Thoracic aorta (tissue), 2 donors: ENCODE measurements at regions not wholly inside any gene's neighbourhood (a gene's known extent, or its start where the extent isn't known, plus 50 kb on each side); places are given as distances from the start of the nearest gene placed in this dataset.

ENCODE experiments used
- ATAC-seq: fragments of 150-250 bp; one replicate; pipeline ENCODE4 v1.8.0; 2017; ENCODE audit warnings: low read depth; ENCODE audit not compliant: insufficient number of reproducible peaks, low FRiP score
- DNase-seq: peaks from one replicate; pipeline ENCODE4 v3.0.0-alpha.2; 2020; ENCODE audit warnings: low spot score
- H3K27ac ChIP-seq, 2 donors: fragments of 200-600 bp; sonication (generic); 1 replicate in 1 of 2; 2 replicates in 1 of 2; pipeline ENCODE4 v1.5.1; 2016; ENCODE audit warnings: mild to moderate bottlenecking in 2 of 2, moderate library complexity in 2 of 2
- H3K27me3 ChIP-seq: fragments of 200-600 bp; sonication (generic); replicated peaks from 2 replicates; pipeline ENCODE4 v1.6.0; 2016; ENCODE audit warnings: mild to moderate bottlenecking; ENCODE audit not compliant: insufficient read depth
- H3K36me3 ChIP-seq: fragments of 200-600 bp; sonication (generic); one replicate; pipeline ENCODE4 v1.5.1; 2016
- H3K4me1 ChIP-seq, 2 donors: fragments of 200-600 bp; sonication (generic); 1 replicate in 1 of 2; 2 replicates in 1 of 2; pipeline versions ENCODE4 v1.5.1 to v1.6.0; 2016; ENCODE audit warnings: low read depth in 2 of 2, mild to moderate bottlenecking in 1 of 2; ENCODE audit not compliant: control insufficient read depth in 1 of 2
- H3K4me3 ChIP-seq: fragments of 200-600 bp; sonication (generic); 2 replicates; pipeline ENCODE4 v1.5.1; 2016; ENCODE audit warnings: mild to moderate bottlenecking
- H3K9me3 ChIP-seq: fragments of 200-600 bp; sonication (generic); 2 replicates; pipeline ENCODE4 v1.5.1; 2016
- CTCF ChIP-seq: fragments of 200-600 bp; sonication (generic); IDR thresholded peaks from one replicate; pipeline ENCODE4 v1.5.1; 2019; ENCODE audit warnings: antibody characterized with exemption

- Histone ChIP-seq H3K27ac (no peak overlapping the region), H3K4me3 (no peak overlapping the region), H3K27me3 (no peaks in the 10 kb centered on the region), H3K36me3 (no peaks in the 10 kb centered on the region), H3K4me1 (no peaks in the 10 kb centered on the region), H3K9me3 (no peaks in the 10 kb centered on the region)
- ATAC-seq: no peak
- no peak for TF ChIP-seq CTCF
- no peak for DNase-seq
Measured at GRCh38 chr4:174131901-174132300, 151.6 kb downstream of the FBXO8 start.

- Histone ChIP-seq H3K9me3 (no peaks in the 10 kb centered on the region), H3K4me3 (no peak overlapping the region), H3K36me3 (no peaks in the 10 kb centered on the region), H3K27ac (no peak overlapping the region), H3K4me1 (peaks cover 4 to 6% of the 10 kb centered on the region in 2 donors), H3K27me3 (no peaks in the 10 kb centered on the region)
- no peak for ATAC-seq
- DNase-seq: no peak
- TF ChIP-seq CTCF: no peak
Measured at GRCh38 chr4:174122705-174123104, 160.8 kb downstream of the FBXO8 start.

GRCh38 chr4:174120446-174121295 is 162.8 kb downstream of the FBXO8 start:
- Histone ChIP-seq H3K4me1 (peaks cover 4 to 6% of the 10 kb centered on the region in 2 donors), H3K4me3 (peak overlapping the region; percentile 65), H3K36me3 (no peaks in the 10 kb centered on the region), H3K27ac (no peak overlapping the region), H3K9me3 (no peaks in the 10 kb centered on the region), H3K27me3 (no peaks in the 10 kb centered on the region)
- peak; percentile 17 for DNase-seq
- TF ChIP-seq CTCF: peak; percentile 65
- peak; percentile 83 for ATAC-seq

- TF ChIP-seq CTCF: no peak
- H3K9me3 ChIP-seq: no peaks in the 10 kb centered on the region
- no peaks in the 10 kb centered on the region for H3K27me3 ChIP-seq
- peaks cover 4 to 6% of the 10 kb centered on the region in 2 donors for H3K4me1 ChIP-seq
- no peak overlapping the region for H3K27ac ChIP-seq
- no peaks in the 10 kb centered on the region for H3K36me3 ChIP-seq
- H3K4me3 ChIP-seq: peak overlapping the region; percentile 65
- ATAC-seq: no peak
- DNase-seq: no peak
Measured at GRCh38 chr4:174119830-174120229, 163.6 kb downstream of the FBXO8 start.

GRCh38 chr4:174119051-174119450 is 164.4 kb downstream of the FBXO8 start:
- Histone ChIP-seq H3K27me3 (no peaks in the 10 kb centered on the region), H3K36me3 (no peaks in the 10 kb centered on the region), H3K4me3 (peak overlapping the region; percentile 16), H3K9me3 (no peaks in the 10 kb centered on the region), H3K4me1 (peaks cover 4 to 6% of the 10 kb centered on the region in 2 donors), H3K27ac (no peak overlapping the region)
- peak; percentile 19 for DNase-seq
- ATAC-seq: no peak
- no peak for TF ChIP-seq CTCF
